Fibroblast of skin of back (primary cell): ENCODE measurements at regions not wholly inside any gene's neighbourhood (a gene's known extent, or its start where the extent isn't known, plus 50 kb on each side); places are given as distances from the start of the nearest gene placed in this dataset.
"Not testable (repeated sequence)": the region's sequence is repeated elsewhere in the genome, so short reads cannot be mapped to it uniquely, and the experiment has no call there.

Source experiments
- DNase-seq: peaks from one replicate; pipeline ENCODE4 v3.0.0-alpha.2; 2013

DNA sequence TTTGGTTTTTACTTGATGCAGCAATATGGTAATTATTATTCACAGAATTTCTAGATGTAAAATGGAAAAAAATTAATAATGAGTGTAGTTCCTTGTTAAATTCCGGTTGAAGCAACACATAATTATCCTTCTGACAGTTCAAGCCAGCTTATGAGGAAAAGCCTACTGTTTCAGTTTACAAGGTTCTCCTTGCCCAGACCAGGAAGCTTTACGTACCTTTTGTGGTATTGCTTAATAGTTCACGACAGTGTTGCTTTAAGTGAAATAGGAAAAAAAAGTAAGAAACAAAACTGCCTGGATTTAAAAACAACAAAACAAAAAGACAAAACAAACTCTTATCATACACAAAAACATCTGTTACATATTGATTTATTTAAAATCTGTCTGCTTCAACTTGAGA lies 547.3 kb upstream of the C9orf72 start:
- DNase-seq, result no peak

DNA sequence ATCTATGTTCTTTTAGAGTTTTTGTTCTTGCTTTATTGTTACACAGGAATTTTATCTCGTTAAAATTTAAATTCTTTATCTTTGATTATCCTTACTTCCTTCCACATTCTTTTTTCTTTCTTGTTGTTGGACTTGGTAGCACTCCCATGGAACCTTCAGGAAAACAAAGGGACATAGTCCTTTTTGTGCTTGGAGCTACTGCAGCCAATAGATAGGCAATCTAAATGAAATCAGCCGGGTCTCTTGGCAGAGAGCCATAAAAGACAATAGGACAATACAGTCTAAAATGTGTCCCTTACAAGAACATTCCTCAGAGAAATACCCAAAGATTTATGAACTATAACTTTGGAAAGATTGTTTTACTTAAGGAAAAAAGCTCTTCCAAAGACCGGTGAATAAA lies 548.1 kb upstream of the C9orf72 start:
- no peak for DNase-seq

DNA sequence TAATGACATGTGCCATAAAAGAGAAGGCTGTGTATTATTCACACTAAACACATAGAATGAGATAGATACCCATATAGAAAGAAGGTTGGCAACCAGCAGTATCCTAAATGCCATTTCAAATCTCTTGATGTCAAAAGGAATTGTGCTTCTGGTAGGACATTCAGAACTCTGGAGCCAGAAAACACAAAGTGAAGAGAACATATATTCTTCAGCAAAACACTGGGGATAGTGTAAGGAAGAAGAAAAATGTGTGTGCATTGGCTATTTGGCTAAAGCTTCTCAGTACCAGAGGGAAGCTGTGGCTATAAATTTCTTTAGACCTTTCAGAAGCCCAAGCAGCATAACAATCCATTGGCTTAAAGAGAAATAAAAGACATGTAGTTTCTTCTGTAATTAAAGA lies 551.6 kb upstream of the C9orf72 start:
- DNase-seq, result no peak

DNA sequence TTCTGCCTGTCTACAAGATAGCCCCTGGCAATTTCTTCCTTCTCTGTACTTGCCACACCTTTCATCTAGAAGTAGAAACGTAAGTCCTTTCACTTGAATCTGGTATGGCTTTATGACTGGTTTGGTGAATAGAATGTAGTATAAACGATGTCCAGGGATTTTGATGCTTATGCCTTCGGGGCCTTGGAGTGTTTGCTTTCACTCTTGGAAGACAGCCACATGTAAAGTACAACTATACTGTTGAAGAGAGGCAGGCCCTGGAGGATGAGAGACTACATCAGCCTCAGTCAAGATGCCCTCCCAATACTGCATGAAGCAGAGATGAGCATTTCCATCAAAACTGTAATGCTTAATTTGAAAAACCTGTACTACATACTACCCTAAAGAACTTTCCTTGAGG lies 553.8 kb upstream of the C9orf72 start:
- no peak for DNase-seq

DNA sequence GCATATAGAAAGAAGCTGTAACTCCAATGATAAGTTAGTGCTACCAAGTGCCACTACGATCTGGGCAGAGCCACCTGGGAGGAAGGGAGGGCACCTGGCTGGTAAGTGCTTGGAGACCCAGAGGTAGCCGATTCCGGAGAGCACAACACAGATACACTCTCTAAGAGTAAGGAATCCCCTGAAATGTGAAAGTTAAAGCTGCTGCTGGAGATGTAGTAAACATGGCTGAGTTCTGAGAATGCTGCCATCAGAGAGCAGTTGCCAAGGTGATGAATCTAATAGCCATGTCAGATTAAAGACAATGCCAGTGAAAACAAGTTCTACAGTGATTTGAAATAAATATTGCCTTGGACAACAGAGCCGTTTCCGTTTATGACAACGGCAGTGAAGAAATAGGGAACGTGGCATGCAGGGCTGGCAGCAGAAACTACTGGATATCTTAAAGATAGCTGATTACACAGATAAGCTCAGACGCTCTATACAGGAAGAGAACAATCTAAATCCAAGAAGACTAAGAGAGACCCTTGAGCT lies 561.2 kb upstream of the C9orf72 start:
- no peak for DNase-seq

DNA sequence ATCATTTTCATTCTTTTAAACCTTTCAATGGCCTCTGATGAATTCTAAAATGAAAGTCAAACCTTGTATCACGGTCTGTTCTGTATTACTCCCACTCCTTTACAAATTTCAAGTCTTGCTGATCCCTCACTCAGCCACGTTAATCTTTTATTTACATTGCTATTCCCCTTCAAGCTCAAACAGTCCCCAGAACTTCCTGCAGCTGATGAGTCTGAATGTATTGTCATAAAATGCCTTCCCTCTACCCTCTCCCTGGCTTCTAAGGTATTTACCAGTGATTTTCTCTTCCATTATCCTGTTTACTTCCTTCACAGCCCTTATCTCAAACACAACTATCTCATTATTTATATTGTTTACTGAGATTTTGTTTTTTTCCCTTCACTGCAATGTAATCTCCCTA lies 562.3 kb upstream of the C9orf72 start:
- DNase-seq, result no peak

DNA sequence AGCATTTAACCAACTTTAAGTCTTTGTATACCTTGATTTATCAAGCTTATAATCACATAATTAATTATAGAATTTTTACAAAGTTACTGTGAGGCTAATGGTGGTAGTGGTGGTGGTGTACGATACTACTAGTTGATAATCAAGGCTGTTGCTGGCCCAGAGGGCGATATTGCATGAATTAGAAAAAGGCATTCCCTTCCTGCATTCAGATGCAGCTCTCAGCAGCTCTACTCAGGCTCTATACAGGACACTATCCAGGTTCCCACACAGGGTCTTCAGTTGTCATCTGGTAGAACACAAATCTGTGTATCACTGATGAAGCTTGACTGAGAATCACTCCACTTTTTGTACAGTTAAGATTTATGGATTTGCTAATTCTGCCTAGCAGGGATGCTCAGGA lies 562.8 kb upstream of the C9orf72 start:
- DNase-seq, result no peak

DNA sequence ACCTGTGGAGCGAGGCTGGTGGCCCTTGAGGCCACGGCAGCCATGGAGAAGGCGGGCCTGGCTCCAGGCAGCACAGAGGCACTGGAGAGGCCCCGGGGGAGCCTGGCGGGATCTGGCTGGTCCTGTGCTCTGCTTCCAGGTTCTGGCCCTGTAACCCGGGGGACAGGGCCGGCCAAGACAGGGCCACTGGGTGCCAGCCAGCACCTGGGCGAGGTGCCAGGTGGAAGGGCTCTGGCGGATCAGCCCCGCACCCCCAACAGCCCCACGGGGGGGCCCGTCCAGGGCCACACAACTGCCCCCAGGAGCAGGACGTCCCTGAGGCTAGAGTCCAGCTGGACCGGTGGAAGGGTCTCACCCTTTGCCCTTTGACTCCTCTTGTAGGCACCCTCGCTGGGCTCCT lies 574.1 kb upstream of the C9orf72 start:
- DNase-seq, result not testable (repeated sequence)

DNA sequence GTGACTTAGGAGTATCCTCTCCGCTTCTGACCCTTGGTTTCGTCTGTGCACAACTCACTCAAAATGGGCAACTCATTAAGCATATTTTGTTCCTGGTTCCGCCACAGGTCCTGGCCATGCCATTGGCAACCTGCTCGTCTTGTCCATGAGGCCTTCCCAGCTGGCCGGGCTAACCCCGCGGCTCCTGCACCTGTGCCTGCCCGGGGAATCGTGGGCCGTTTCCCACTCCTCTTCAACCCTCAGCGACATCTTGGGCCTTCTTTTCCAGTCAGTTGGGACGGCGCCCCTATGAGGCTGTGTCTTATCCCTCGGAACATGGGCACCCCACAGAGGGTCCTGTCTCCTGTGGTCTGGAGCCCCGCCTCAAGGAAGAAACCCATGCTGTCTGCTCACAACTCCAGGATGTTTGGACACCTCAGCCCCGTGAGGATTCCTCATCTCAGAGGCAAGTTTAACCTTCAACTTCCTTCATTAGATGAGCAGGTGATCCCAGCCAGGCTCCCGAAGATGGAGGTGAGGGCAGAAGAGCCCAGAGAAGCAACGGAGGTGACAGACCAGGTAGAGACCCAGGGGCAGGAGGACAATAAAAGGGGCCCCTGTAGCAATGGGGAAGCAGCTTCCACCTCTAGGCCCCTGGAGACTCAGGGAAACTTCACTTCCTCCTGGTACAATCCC lies 574.8 kb upstream of the C9orf72 start:
- DNase-seq, result not testable (repeated sequence)

DNA sequence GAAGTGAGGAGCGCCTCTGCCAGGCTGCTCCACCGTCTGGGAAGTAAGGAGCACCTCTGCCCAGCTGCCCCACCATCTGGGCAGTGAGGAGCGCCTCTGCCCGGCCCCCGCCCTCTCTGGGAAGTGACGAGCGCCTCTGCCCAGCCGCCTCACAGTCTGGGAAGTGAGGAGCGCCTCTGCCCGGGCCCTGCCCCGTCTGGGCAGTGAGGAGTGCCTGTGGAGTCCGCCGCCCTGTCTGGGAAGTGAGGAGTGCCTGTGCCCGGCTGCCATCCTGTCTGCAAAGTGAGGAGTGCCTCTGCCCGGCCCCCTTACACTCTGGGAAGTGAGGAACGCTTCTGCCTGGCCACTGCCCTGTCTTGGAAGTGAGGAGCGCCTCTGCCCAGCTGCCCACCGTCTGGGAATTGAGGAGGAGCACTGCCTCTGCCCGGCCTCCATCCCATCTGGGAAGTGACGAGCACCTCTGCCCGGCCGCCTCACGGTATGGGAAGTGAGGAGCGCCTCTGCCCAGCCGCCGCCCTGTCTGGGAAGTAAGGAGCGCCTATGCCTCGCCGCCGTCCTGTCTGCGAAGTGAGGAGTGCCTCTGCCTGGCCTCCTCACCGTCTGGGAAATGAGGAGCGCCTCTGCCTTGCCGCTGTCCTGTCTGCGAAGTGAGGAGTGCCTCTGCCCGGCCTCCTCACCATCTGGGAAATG lies 576.2 kb upstream of the C9orf72 start:
- DNase-seq, result not testable (repeated sequence)

DNA sequence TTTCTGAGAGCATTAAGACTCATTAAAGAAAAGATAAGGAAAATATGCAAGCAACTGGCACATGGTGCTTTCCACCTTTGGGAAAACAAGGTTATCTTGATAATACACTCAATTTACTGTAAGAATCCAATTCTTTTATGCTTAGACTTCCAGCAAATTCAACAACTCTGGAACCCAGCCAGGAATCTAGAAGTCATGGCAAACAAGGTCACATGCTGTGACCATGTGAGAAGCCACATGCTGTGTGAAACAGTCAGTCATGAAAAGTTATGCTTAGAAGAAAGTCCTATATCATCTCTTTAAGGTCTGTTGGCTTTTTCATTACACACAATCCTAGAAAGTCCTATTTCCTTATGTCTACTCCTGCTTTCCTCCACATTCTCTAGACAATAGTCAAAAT lies 581.8 kb upstream of the C9orf72 start:
- peak; percentile 7 for DNase-seq

DNA sequence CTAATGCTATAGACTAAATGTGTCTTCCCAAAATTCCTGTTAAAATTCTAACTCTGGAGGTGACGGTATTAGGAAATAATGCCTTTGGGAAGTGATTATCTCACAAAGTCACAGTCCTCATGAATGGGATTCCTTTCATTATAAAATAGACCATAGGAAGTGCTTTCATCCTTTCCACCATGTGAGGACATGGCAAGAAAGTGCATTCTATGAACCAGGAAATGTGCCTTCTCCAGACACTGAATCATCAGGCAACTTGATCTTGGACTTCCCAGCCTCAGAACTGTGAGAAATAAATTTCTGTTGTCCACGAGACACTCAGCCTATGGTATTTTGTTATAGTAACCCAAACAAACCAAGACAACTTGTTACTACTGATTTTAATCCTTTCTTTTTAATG lies 582.4 kb upstream of the C9orf72 start:
- DNase-seq, result no peak

DNA sequence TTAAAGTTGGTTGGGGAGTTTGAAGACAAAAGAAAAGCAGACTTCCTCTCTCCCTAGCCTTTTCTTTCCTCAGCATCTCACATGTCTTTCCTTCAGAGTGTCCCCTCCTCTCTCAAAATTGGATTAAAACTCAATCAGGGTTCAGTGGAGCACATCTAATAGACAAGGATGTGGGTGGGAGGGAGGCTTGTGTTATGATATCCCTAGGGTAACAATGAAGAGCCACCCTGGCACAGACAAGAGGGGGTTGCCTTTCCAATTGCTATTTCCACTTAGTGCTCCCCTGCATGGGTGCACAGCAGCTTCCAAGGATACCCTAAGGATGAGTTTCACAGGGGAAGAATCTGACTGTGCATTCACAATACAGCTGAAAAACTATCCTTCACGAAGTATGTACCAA lies 585.2 kb upstream of the C9orf72 start:
- no peak for DNase-seq

DNA sequence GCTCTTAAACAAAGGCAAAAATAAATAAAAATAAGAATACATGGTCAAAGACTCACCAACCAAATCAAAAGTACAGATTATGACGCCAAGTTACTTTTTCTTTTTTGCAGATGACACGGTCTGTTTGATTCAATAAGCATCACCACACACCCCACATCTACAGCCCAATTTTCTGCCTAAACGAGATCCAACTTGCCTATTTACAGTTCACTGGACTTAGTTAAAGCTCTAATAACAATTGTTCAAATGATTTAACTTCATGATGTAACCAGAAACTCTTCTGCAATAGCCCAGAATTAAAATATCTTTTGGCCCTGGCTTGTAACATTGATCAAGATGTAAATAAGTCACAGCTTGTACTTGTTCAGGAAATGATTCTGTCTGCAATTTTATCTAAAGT lies 590.3 kb upstream of the C9orf72 start:
- no peak for DNase-seq

DNA sequence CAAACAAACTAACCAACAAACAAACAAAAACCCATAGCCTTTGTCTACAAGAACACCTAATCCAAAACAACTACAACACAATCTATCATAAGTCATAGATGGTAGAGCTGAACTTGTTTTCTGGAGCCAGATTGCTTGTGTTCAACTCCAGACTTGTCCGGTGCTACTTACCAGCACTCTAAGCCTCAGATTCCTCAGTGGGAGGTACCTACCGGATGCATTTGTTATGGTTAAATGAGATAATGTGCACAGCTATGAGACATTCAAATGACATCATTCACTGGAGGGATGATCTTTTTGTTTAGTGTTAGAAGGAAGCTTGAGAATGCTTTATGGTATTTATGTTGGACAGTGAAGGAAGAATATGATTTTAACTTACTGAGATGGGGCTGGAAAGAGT lies 592.9 kb upstream of the C9orf72 start:
- DNase-seq, result peak; percentile 6

DNA sequence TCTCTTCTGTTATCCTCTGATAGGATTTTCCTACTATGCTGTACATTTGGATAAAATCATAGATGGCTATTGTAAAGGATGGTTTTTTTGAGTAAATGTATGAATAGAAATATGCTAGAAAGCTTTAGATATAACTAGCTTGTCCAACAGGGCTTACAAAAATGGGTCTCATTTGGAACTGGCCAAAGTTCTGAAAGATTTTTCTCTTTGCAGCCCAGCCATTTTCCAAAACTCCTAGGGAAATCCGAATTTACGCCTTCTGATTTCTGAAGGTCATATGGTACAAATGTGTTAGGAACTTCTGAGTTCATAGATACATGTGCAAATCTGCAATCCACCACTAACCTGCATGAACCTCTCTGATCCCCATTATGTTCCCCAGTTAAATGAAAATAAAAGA lies 603.9 kb upstream of the C9orf72 start:
- DNase-seq, result no peak

DNA sequence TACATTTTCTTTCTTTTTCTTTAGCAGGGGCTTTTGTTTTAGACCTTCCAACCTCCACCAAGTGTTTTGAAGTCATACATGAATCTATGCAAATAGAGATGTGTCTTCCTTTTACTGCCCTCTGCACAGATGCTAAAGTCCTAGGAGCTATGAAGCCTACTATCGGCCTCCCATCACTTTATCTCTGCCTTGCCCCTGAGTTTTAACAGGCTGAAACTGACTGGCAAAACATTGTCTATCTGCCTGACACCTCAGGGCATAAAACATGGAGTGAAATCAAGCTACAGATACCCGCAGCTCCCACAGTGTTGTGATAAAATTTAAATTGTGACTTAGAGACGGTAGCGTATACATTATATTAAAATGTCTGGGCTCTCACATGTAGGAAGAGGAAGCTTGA lies 604.6 kb upstream of the C9orf72 start:
- no peak for DNase-seq

DNA sequence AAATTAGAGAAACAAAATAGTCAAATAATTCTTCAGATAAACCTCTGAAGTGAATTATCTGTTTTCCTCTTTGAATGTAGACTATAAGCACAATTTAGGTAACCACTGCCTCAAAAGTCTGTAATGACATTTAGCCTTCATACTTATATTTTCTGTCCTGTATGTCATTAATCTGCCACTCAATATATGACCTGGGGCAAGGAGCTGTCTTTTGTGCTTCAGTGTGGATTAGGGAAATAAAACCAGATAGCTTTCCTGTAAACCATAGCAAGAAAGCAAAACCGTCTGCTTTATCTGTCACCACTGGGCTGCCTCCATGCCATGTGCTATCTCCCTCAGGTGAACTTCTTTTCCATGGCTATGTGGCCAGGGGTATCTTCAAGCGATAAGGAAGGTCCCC lies 606.6 kb upstream of the C9orf72 start:
- DNase-seq, result no peak

DNA sequence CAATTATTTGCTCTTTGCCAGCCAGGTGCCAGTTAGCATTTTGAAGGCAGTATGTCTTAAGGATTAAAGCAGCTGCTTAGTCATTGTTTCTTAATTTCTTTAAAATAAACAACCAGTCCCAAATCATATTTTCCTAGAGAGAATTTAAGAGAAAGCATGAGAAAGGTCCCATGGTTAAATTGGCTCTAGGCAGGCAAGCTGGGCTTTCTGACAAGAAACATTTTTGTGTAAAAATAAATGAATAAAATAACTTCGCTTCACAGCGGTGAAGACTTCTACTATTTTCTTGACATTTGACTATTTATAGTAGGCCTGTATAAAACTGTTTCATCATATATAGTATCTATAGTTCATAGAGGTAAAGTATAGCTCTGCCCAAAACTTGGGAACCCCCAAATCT lies 617.7 kb upstream of the C9orf72 start:
- no peak for DNase-seq

DNA sequence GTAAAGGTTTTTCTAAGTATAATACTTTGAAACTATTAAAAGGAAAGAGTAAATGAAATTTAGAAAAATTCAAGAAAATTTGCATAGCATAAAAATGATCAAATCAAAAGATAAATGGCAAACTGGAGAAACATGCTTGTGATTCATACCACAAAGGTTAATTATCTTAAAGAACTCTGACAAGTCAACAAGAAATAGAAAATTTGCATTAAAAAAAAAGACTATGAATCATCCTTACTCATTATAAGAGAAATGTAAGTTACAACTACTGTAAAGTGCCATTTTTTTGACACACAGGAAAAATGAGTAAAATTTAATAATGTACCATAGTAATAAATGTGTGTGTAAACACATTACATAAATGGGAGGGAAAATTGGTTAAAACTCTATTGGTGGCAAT lies 624.4 kb upstream of the C9orf72 start:
- DNase-seq, result no peak

DNA sequence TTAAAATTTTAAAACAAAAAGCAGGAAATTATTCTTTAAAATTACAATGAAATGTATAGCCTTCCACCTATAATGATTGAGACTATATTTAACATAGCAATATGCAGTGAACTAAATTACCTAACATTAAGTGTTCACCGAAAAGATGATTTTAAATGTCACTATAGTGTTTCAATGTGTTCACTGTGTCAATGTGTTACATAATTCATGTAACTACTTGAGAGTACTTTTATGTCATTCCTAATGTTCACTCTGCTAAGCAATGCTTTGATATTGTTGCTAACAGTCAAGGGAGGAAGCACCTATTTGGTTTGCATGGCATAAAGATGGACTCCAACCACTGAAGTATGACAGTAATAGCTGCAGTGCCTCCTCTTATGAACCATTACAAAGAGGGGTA lies 629.8 kb upstream of the C9orf72 start:
- no peak for DNase-seq

DNA sequence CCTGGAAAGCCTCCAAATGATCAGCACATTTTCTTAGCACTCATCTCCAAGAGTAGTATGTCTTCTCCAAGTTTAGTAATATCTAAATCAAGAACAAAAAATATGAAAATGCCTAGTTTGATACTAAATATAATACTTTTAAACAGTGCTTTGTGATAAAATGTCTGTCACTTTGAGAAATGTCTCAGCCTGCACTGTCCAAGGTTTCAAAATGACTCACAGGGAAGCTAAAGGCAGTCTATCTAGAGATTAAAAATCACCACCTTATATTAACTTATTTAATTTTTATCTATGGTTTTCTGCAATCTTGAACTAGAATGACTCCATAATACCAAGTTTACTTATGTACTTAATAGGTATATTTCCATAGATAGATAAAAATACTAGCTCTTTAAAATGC lies 633.0 kb upstream of the C9orf72 start:
- DNase-seq, result no peak

DNA sequence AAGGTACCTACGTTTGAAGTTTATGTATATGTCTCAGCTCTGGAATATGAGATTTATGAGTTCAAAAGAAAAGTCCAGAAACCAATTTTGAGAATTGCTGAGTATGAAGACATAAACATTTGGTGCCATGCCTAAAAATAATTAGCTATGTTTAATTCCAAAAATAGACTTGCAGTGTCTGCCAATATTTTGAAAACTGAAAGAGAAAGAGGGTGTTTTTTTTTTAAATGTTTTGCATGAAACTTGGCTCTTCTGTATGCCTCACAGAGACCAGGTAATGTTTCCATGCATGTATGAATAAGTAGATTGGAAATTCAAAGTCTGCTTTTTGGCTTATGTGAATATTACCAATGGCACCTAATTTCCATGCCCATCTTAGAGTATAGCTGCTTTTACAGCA lies 634.4 kb upstream of the C9orf72 start:
- DNase-seq, result no peak

DNA sequence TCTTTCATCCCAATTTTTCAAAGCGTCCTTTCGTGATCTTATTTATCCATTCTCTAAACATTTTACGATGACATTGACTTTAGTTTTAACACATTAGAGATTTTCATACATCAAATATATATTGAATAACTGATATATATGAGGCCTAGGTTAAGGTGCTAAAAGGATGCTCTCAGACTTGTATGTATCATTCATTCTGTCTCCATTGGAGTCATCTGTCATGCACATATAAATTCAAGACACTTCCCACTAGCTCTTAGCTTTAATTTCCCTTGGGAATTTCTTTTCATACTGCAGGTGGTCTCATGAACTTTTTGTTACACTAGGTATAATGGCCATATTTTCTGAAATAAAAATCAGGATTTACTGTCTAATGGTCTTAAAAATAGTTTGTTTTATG lies 635.8 kb upstream of the C9orf72 start:
- DNase-seq, result no peak

DNA sequence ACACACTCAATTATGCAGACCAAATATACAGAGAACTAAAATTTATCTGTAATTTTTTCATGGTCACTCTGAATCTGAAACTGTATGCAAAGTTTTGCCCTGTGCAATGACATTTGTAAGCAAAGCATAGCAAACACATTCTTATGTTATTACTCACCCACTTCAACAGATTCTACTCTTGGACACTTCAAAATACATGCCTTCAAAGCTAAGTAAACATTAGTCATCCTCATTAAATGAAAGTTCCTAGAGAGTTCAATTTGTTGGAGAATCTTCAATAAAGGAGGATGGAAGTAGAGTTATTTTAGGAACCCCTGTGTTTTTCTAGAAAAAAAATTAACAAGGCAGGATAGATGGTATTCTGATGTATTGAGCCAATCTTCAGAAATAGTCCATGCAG lies 639.7 kb upstream of the C9orf72 start:
- peak; percentile 88 for DNase-seq
